ENCODE measurements at regions not wholly inside any gene's neighbourhood (a gene's known extent, or its start where the extent isn't known, plus 50 kb on each side); places are given as distances from the start of the nearest gene placed in this dataset.

- DNase-seq: no peak
Observed at GRCh38 chr2:12391116-12391515, 325.6 kb upstream of the TRIB2 start.

GRCh38 chr2:12396699-12397098 is 320.0 kb upstream of the TRIB2 start:
- no peak for DNase-seq

GRCh38 chr2:12397854-12398253 is 318.9 kb upstream of the TRIB2 start:
- peak; percentile 42 to 50 (median 44) for DNase-seq

GRCh38 chr2:12399240-12399639 is 317.5 kb upstream of the TRIB2 start:
- no peak for DNase-seq

- no peak for DNase-seq
Observed at GRCh38 chr2:12400543-12400942, 316.2 kb upstream of the TRIB2 start.

GRCh38 chr2:12402440-12403139 is 314.1 kb upstream of the TRIB2 start:
- DNase-seq: no peak

GRCh38 chr2:12404497-12404896 is 312.2 kb upstream of the TRIB2 start:
- DNase-seq: no peak

- DNase-seq: no peak
Observed at GRCh38 chr2:12407160-12407559, 309.6 kb upstream of the TRIB2 start.

- peak; percentile 10 to 24 (median 11) for DNase-seq
Observed at GRCh38 chr2:12412898-12413305, 303.8 kb upstream of the TRIB2 start.

- DNase-seq: no peak
Observed at GRCh38 chr2:12415536-12415935, 301.2 kb upstream of the TRIB2 start.

GRCh38 chr2:12416600-12416999 is 300.1 kb upstream of the TRIB2 start:
- peak; percentile 50 to 65 (median 58) for DNase-seq

- no peak for DNase-seq
Observed at GRCh38 chr2:12417786-12418185, 298.9 kb upstream of the TRIB2 start.

GRCh38 chr2:12419803-12420202 is 296.9 kb upstream of the TRIB2 start:
- DNase-seq: no peak

GRCh38 chr2:12421046-12421445 is 295.7 kb upstream of the TRIB2 start:
- no peak for DNase-seq

- no peak for DNase-seq
Observed at GRCh38 chr2:12424219-12424618, 292.5 kb upstream of the TRIB2 start.

- DNase-seq: no peak
Observed at GRCh38 chr2:12424809-12425208, 291.9 kb upstream of the TRIB2 start.

- DNase-seq: no peak
Observed at GRCh38 chr2:12428324-12428723, 288.4 kb upstream of the TRIB2 start.

- DNase-seq: peak in 1 of 3 donors; percentile 6
Observed at GRCh38 chr2:12428786-12429185, 287.9 kb upstream of the TRIB2 start.

- DNase-seq: peak; percentile 33 to 63 (median 58)
Observed at GRCh38 chr2:12429779-12430406, 286.8 kb upstream of the TRIB2 start.

- DNase-seq: peak; percentile 85 to 98 (median 86)
Observed at GRCh38 chr2:12430407-12431133, 286.2 kb upstream of the TRIB2 start.

GRCh38 chr2:12432985-12433625 is 283.6 kb upstream of the TRIB2 start:
- no peak for DNase-seq

GRCh38 chr2:12433626-12433990 is 283.1 kb upstream of the TRIB2 start:
- no peak for DNase-seq

GRCh38 chr2:12434630-12435098 is 282.1 kb upstream of the TRIB2 start:
- peak in 1 of 3 donors; percentile 16 for DNase-seq

Measured in suppressor macrophage treated with lipopolysaccharide for 1 hour (primary cell).